GM12891 (cell line): ENCODE measurements at regions not wholly inside any gene's neighbourhood (a gene's known extent, or its start where the extent isn't known, plus 50 kb on each side); places are given as distances from the start of the nearest gene placed in this dataset.

Source experiments
- PAX5 ChIP-seq: IDR thresholded peaks from 2 replicates; pipeline ENCODE4 v1.6.1; 2011; ENCODE audit warnings: low read length, moderate library complexity, mild to moderate bottlenecking; ENCODE audit not compliant: insufficient read depth, severe bottlenecking
- POLR2A ChIP-seq: IDR thresholded peaks from 2 replicates; pipeline ENCODE4 v1.6.1; 2011; ENCODE audit warnings: low read depth, low read length, control low read depth
- POLR2AphosphoS5 ChIP-seq: IDR thresholded peaks from 2 replicates; pipeline ENCODE4 v1.6.1; 2011; ENCODE audit warnings: low read depth, low read length, control low read depth
- POU2F2 ChIP-seq: IDR thresholded peaks from 2 replicates; pipeline ENCODE4 v1.6.1; 2011; ENCODE audit warnings: low read depth, mild to moderate bottlenecking, control low read depth, low read length, moderate library complexity
- SPI1 ChIP-seq: IDR thresholded peaks from 2 replicates; pipeline ENCODE4 v1.6.1; 2011; ENCODE audit warnings: low read depth, low read length, control low read depth

DNA sequence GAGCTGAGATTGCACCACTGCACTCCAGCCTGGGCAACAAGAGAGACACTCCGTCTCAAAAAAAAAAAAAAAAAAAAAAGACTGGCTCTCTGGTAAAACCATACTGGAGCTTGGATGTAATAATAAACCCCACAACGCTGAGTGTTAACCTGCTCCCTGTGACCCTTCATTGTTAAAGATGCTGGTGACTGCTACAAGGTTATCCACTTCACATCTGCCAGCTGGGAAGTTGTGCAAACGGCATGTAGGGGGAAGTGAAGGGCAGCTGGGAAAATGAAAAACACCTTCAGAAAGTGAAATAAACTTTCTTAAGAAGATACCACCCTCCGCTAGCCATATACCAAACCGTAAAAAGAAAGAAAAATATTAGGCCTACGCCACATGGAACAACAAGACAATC is 131.0 kb upstream of the NUDT7 start:
- TF ChIP-seq POLR2A, result no peak
- no peak for TF ChIP-seq POU2F2
- no peak for TF ChIP-seq SPI1
- no peak for TF ChIP-seq POLR2AphosphoS5
- TF ChIP-seq PAX5, result no peak
